ENCODE measurements at regions not wholly inside any gene's neighbourhood (a gene's known extent, or its start where the extent isn't known, plus 50 kb on each side); places are given as distances from the start of the nearest gene placed in this dataset.
"Not testable (repeated sequence)": the region's sequence is repeated elsewhere in the genome, so short reads cannot be mapped to it uniquely, and the experiment has no call there.

GRCh38 chr3:177359593-177360357 is 162.5 kb upstream of the TBL1XR1 start:
- DNase-seq, result peak; percentile 83 to 96

- peak; percentile 19 to 76 for DNase-seq
Observed at GRCh38 chr3:177361081-177361938, 164.0 kb upstream of the TBL1XR1 start.

- no peak for DNase-seq
Observed at GRCh38 chr3:177362626-177363025, 165.3 kb upstream of the TBL1XR1 start.

- no peak for DNase-seq
Observed at GRCh38 chr3:177364236-177364635, 167.0 kb upstream of the TBL1XR1 start.

GRCh38 chr3:177365294-177365693 is 168.0 kb upstream of the TBL1XR1 start:
- DNase-seq, result not testable (repeated sequence)

- DNase-seq, result no peak
Observed at GRCh38 chr3:177367788-177368187, 170.5 kb upstream of the TBL1XR1 start.

- no peak for DNase-seq
Observed at GRCh38 chr3:177370246-177370822, 173.1 kb upstream of the TBL1XR1 start.

GRCh38 chr3:177371146-177371545 is 173.9 kb upstream of the TBL1XR1 start:
- no peak for DNase-seq

- no peak for DNase-seq
Observed at GRCh38 chr3:177371888-177372287, 174.6 kb upstream of the TBL1XR1 start.

- DNase-seq, result no peak
Observed at GRCh38 chr3:177374323-177374722, 177.0 kb upstream of the TBL1XR1 start.

GRCh38 chr3:177375316-177375715 is 178.0 kb upstream of the TBL1XR1 start:
- DNase-seq, result no peak

GRCh38 chr3:177377166-177377565 is 179.9 kb upstream of the TBL1XR1 start:
- DNase-seq, result no peak

GRCh38 chr3:177378168-177378567 is 180.9 kb upstream of the TBL1XR1 start:
- no peak for DNase-seq

GRCh38 chr3:177379045-177379444 is 181.8 kb upstream of the TBL1XR1 start:
- DNase-seq, result no peak

- no peak for DNase-seq
Observed at GRCh38 chr3:177381070-177381469, 183.8 kb upstream of the TBL1XR1 start.

- DNase-seq, result no peak
Observed at GRCh38 chr3:177382944-177383343, 185.7 kb upstream of the TBL1XR1 start.

GRCh38 chr3:177385186-177385585 is 187.9 kb upstream of the TBL1XR1 start:
- no peak for DNase-seq

- no peak for DNase-seq
Observed at GRCh38 chr3:177385831-177386301, 188.6 kb upstream of the TBL1XR1 start.

- no peak for DNase-seq
Observed at GRCh38 chr3:177388209-177388608, 190.9 kb upstream of the TBL1XR1 start.

GRCh38 chr3:177394231-177395024 is 197.1 kb upstream of the TBL1XR1 start:
- DNase-seq, result not testable (repeated sequence)

GRCh38 chr3:177396733-177397132 is 199.5 kb upstream of the TBL1XR1 start:
- DNase-seq, result no peak

GRCh38 chr3:177401375-177401774 is 204.1 kb upstream of the TBL1XR1 start:
- no peak for DNase-seq

GRCh38 chr3:177402533-177402932 is 205.3 kb upstream of the TBL1XR1 start:
- DNase-seq, result no peak
